Karpas-422 (cell line): ENCODE measurements at regions not wholly inside any gene's neighbourhood (a gene's known extent, or its start where the extent isn't known, plus 50 kb on each side); places are given as distances from the start of the nearest gene placed in this dataset.

Experiments used
- DNase-seq: peaks from one replicate; pipeline ENCODE4 v3.0.0-alpha.2; 2015
- H2AFZ ChIP-seq: fragments of 200-600 bp; sonication (generic); 2 replicates; pipeline ENCODE4 v1.6.1; 2014; ENCODE audit warnings: antibody characterized with exemption, low read length, mixed read lengths
- H3K27ac ChIP-seq: fragments of 200-600 bp; sonication (generic); 2 replicates; pipeline ENCODE4 v1.5.1; 2014; ENCODE audit warnings: mild to moderate bottlenecking, low read length, moderate library complexity
- H3K27me3 ChIP-seq: fragments of 200-600 bp; sonication (generic); 2 replicates; pipeline ENCODE4 v1.6.1; 2014; ENCODE audit warnings: low read length, mixed read lengths
- H3K36me3 ChIP-seq: fragments of 200-600 bp; sonication (generic); 2 replicates; pipeline ENCODE4 v1.6.1; 2014; ENCODE audit warnings: low read length, mixed read lengths; ENCODE audit not compliant: insufficient read depth
- H3K4me1 ChIP-seq: fragments of 200-600 bp; sonication (generic); 2 replicates; pipeline ENCODE4 v1.6.1; 2014; ENCODE audit warnings: mild to moderate bottlenecking, low read length, mixed read lengths
- H3K4me2 ChIP-seq: fragments of 200-600 bp; sonication (generic); 2 replicates; pipeline ENCODE4 v1.6.1; 2014; ENCODE audit warnings: low read length, low read depth, mild to moderate bottlenecking; ENCODE audit not compliant: poor library complexity, severe bottlenecking
- H3K4me3 ChIP-seq: fragments of 200-600 bp; sonication (generic); 2 replicates; pipeline ENCODE4 v1.5.1; 2014; ENCODE audit warnings: mild to moderate bottlenecking, antibody characterized with exemption, low read length, mixed read lengths
- H3K79me2 ChIP-seq: fragments of 200-600 bp; sonication (generic); 2 replicates; pipeline ENCODE4 v1.6.1; 2014; ENCODE audit warnings: mild to moderate bottlenecking, low read length, mixed read lengths
- H3K9ac ChIP-seq: fragments of 200-600 bp; sonication (generic); 2 replicates; pipeline ENCODE4 v1.6.0; 2014; ENCODE audit warnings: low read length
- H3K9me2 ChIP-seq: fragments of 200-600 bp; sonication (generic), shearing (Covaris generic); replicated peaks from 2 replicates; pipeline ENCODE4 v1.6.0; 2014; ENCODE audit warnings: mild to moderate bottlenecking, low read length, moderate library complexity; ENCODE audit not compliant: insufficient read depth
- H3K9me3 ChIP-seq: fragments of 300-700, 200-600 bp; sonication (generic); 2 replicates; pipeline ENCODE4 v1.6.1; 2014; ENCODE audit warnings: low read length, mixed read lengths
- H4K20me1 ChIP-seq: fragments of 200-600 bp; sonication (generic); 2 replicates; pipeline ENCODE4 v1.6.1; 2014; ENCODE audit warnings: mild to moderate bottlenecking, antibody characterized with exemption, low read length, low read depth; ENCODE audit not compliant: insufficient read depth

GRCh38 chr18:2059336-2059735 is 512.0 kb downstream of the METTL4 start:
- peaks cover 7% of the 10 kb centered on the region; the same call in 1 of the 2 replicates for H3K9me3 ChIP-seq
- H3K27me3 ChIP-seq = 0 out of 2 replicates have a peak, but pooled peaks cover 3% of the 10 kb centered on the region
- H3K9me2 ChIP-seq = no peaks in the 10 kb centered on the region

GRCh38 chr18:2060086-2060485 is 511.2 kb downstream of the METTL4 start:
- H3K4me3 ChIP-seq = no peak overlapping the region
- no peaks in the 10 kb centered on the region for H3K9me2 ChIP-seq
- H3K4me1 ChIP-seq = no peaks in the 10 kb centered on the region
- 0 out of 2 replicates have a peak, but pooled peaks cover 3% of the 10 kb centered on the region for H3K27me3 ChIP-seq
- H3K79me2 ChIP-seq = no peaks in the 10 kb centered on the region
- no peak overlapping the region for H3K9ac ChIP-seq
- no peak for DNase-seq
- H4K20me1 ChIP-seq = no peaks in the 10 kb centered on the region
- H2AFZ ChIP-seq = no peak overlapping the region
- H3K36me3 ChIP-seq = no peaks in the 10 kb centered on the region
- peaks cover 7% of the 10 kb centered on the region; the same call in 1 of the 2 replicates for H3K9me3 ChIP-seq
- no peak overlapping the region for H3K4me2 ChIP-seq
- H3K27ac ChIP-seq = no peak overlapping the region

More at GRCh38 chr18:2059336-2059735, 512.0 kb downstream of the METTL4 start:
- Histone ChIP-seq H3K79me2 (no peaks in the 10 kb centered on the region), H4K20me1 (no peaks in the 10 kb centered on the region), H2AFZ (no peak overlapping the region), H3K4me1 (no peaks in the 10 kb centered on the region), H3K4me2 (no peak overlapping the region), H3K36me3 (no peaks in the 10 kb centered on the region), H3K4me3 (no peak overlapping the region), H3K9ac (no peak overlapping the region), H3K27ac (no peak overlapping the region)
- no peak for DNase-seq

GRCh38 chr18:2070631-2071030 is 500.7 kb downstream of the METTL4 start:
- Histone ChIP-seq H3K9ac (no peak overlapping the region), H3K36me3 (no peaks in the 10 kb centered on the region), H3K4me3 (no peak overlapping the region), H3K4me2 (no peak overlapping the region), H3K27ac (no peak overlapping the region), H3K79me2 (no peaks in the 10 kb centered on the region), H2AFZ (no peak overlapping the region), H3K9me3 (no peaks in the 10 kb centered on the region), H3K4me1 (no peaks in the 10 kb centered on the region), H3K9me2 (no peaks in the 10 kb centered on the region), H4K20me1 (no peaks in the 10 kb centered on the region), H3K27me3 (no peaks in the 10 kb centered on the region)
- no peak for DNase-seq

GRCh38 chr18:2075499-2075898 is 495.8 kb downstream of the METTL4 start:
- Histone ChIP-seq H3K9me3 (no peaks in the 10 kb centered on the region), H3K4me2 (no peak overlapping the region), H3K36me3 (no peaks in the 10 kb centered on the region), H3K27me3 (no peaks in the 10 kb centered on the region), H3K9me2 (no peaks in the 10 kb centered on the region), H3K27ac (no peak overlapping the region), H3K79me2 (no peaks in the 10 kb centered on the region), H3K4me3 (no peak overlapping the region), H2AFZ (no peak overlapping the region), H4K20me1 (no peaks in the 10 kb centered on the region), H3K4me1 (no peaks in the 10 kb centered on the region), H3K9ac (no peak overlapping the region)
- DNase-seq = no peak

- no peaks in the 10 kb centered on the region for H3K27me3 ChIP-seq
- no peaks in the 10 kb centered on the region for H3K36me3 ChIP-seq
- no peaks in the 10 kb centered on the region for H3K9me2 ChIP-seq
- H4K20me1 ChIP-seq = no peaks in the 10 kb centered on the region
- no peak overlapping the region for H3K27ac ChIP-seq
- no peak for DNase-seq
- no peak overlapping the region for H2AFZ ChIP-seq
- H3K4me2 ChIP-seq = no peak overlapping the region
- H3K4me1 ChIP-seq = no peaks in the 10 kb centered on the region
- no peak overlapping the region for H3K4me3 ChIP-seq
- H3K9ac ChIP-seq = no peak overlapping the region
- H3K9me3 ChIP-seq = no peaks in the 10 kb centered on the region
- H3K79me2 ChIP-seq = no peaks in the 10 kb centered on the region
Observed at GRCh38 chr18:2082676-2083075, 488.6 kb downstream of the METTL4 start.

GRCh38 chr18:2083691-2084090 is 487.6 kb downstream of the METTL4 start:
- Histone ChIP-seq H3K4me2 (no peak overlapping the region), H3K36me3 (no peaks in the 10 kb centered on the region), H3K9me2 (no peaks in the 10 kb centered on the region), H3K27me3 (no peaks in the 10 kb centered on the region), H3K27ac (no peak overlapping the region), H3K4me1 (no peaks in the 10 kb centered on the region), H3K9me3 (no peaks in the 10 kb centered on the region), H2AFZ (no peak overlapping the region), H3K79me2 (no peaks in the 10 kb centered on the region), H3K9ac (no peak overlapping the region), H4K20me1 (no peaks in the 10 kb centered on the region), H3K4me3 (no peak overlapping the region)
- peak; percentile 66 for DNase-seq

- H3K27me3 ChIP-seq = no peaks in the 10 kb centered on the region
- H3K9me3 ChIP-seq = no peaks in the 10 kb centered on the region
- no peaks in the 10 kb centered on the region for H3K36me3 ChIP-seq
- H3K79me2 ChIP-seq = no peaks in the 10 kb centered on the region
- H3K9ac ChIP-seq = no peak overlapping the region
- H3K4me3 ChIP-seq = no peak overlapping the region
- no peaks in the 10 kb centered on the region for H4K20me1 ChIP-seq
- no peak overlapping the region for H3K27ac ChIP-seq
- H3K4me1 ChIP-seq = no peaks in the 10 kb centered on the region
- no peak overlapping the region for H2AFZ ChIP-seq
- no peak overlapping the region for H3K4me2 ChIP-seq
- no peak for DNase-seq
- no peaks in the 10 kb centered on the region for H3K9me2 ChIP-seq
Observed at GRCh38 chr18:2086439-2086838, 484.9 kb downstream of the METTL4 start.

GRCh38 chr18:2087877-2088673 is 483.2 kb downstream of the METTL4 start:
- Histone ChIP-seq H2AFZ (no peak overlapping the region), H4K20me1 (no peaks in the 10 kb centered on the region), H3K4me1 (no peaks in the 10 kb centered on the region), H3K4me2 (no peak overlapping the region), H3K4me3 (no peak overlapping the region), H3K36me3 (no peaks in the 10 kb centered on the region), H3K79me2 (no peaks in the 10 kb centered on the region), H3K9me2 (no peaks in the 10 kb centered on the region), H3K27ac (no peak overlapping the region), H3K9me3 (no peaks in the 10 kb centered on the region), H3K9ac (no peak overlapping the region), H3K27me3 (no peaks in the 10 kb centered on the region)
- DNase-seq = no peak
